LNCaP clone FGC (cell line): ENCODE measurements at regions not wholly inside any gene's neighbourhood (a gene's known extent, or its start where the extent isn't known, plus 50 kb on each side); places are given as distances from the start of the nearest gene placed in this dataset.

Source experiments
- DNase-seq: peaks from one replicate; pipeline ENCODE4 v3.0.0-alpha.2; 2011; ENCODE audit warnings: low read depth
- H3K4me3 ChIP-seq: 2 replicates; pipeline ENCODE4 v1.5.1; 2011; ENCODE audit warnings: mild to moderate bottlenecking, low read depth, low read length, control low read depth
- TF ChIP-seq, protein P1 (sequence below): IDR thresholded peaks from 2 replicates; pipeline ENCODE4 v1.5.1; 2012; ENCODE audit warnings: mild to moderate bottlenecking; ENCODE audit not compliant: control insufficient read depth, insufficient read depth; ENCODE audit errors: extremely low read depth

DNA sequence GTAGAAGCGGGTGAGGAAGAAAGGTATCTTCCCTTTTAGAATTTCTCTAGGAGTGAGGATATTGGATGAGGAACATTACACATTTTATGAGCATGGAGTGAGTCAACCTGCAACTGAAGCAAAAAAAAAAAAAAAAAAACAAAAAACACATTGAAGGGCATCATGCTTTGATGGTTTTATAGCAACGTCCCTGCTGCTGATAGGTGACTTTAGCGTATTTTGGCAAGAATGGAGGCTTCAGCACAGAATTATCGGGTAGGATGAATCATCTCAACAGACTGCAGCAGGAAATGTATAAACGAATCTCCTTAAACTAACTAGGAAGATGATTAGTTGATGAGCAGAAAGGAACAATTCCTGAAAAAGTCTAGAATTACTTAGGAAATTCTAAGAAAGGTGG, 1359.6 kb upstream of the ATXN8OS start:
- no peak overlapping the region for H3K4me3 ChIP-seq
- TF ChIP-seq, protein P1, sequence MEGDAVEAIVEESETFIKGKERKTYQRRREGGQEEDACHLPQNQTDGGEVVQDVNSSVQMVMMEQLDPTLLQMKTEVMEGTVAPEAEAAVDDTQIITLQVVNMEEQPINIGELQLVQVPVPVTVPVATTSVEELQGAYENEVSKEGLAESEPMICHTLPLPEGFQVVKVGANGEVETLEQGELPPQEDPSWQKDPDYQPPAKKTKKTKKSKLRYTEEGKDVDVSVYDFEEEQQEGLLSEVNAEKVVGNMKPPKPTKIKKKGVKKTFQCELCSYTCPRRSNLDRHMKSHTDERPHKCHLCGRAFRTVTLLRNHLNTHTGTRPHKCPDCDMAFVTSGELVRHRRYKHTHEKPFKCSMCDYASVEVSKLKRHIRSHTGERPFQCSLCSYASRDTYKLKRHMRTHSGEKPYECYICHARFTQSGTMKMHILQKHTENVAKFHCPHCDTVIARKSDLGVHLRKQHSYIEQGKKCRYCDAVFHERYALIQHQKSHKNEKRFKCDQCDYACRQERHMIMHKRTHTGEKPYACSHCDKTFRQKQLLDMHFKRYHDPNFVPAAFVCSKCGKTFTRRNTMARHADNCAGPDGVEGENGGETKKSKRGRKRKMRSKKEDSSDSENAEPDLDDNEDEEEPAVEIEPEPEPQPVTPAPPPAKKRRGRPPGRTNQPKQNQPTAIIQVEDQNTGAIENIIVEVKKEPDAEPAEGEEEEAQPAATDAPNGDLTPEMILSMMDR, result no peak
- no peak for DNase-seq

DNA sequence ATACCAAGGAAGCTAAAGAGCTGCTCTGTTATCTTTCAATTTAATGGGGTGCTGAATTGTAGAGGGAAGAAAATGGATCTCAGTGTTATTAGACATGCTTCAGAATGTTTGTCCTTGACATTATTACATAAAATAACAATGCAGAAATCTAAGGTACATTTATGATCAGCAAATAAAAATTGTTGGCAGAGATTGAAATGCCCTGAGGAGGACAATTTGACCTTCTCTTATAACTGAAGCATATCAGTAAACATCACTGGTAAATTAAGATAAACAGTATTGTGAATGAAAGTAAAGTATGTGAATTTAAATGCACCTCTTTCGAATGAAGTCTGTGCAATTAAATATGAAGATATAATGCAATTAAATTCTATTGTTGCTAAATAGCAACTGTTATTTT, 1362.1 kb upstream of the ATXN8OS start:
- no peak overlapping the region for H3K4me3 ChIP-seq
- peak; percentile 37 for DNase-seq
- TF ChIP-seq, protein P1, result no peak

DNA sequence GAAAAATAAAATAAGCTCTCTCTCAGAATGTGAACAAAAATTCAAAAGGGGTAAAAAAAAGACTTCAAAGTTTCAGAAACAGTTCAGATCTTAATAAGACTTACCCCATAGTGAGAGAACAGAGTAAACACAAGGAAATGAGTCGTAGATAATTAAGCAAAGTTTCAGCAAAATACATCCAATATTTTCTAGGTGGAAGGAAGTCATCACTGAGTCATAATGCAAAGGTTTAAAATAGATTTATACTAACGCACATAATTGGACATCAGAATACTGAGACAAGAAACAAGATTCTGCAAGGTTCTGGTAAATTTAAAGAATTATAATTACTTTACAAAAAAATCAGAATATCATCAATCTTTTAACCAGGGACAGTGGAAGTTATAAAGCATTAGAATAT, 1370.7 kb upstream of the ATXN8OS start:
- DNase-seq, result no peak
- TF ChIP-seq, protein P1, result no peak
- no peak overlapping the region for H3K4me3 ChIP-seq

DNA sequence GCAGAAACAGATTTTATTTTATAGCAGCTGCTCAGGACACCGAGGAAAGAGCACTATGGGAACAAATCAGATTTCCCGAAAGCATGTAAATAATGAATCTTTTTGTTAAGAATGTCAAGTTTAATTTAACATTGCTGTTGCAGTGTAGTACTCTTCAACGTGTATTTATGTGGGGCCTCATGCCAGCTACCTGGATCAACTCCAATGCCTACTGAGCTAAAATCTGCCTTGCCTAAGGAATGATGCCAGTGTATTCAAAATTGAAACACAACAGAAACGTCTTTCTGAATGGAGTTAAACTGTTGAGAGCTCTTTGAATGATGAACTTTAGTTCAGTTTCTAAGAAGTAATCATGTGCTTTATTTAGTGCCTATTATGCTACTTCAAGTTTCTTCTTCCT, 1379.8 kb upstream of the ATXN8OS start:
- TF ChIP-seq, protein P1, result no peak
- H3K4me3 ChIP-seq, result no peak overlapping the region
- no peak for DNase-seq

DNA sequence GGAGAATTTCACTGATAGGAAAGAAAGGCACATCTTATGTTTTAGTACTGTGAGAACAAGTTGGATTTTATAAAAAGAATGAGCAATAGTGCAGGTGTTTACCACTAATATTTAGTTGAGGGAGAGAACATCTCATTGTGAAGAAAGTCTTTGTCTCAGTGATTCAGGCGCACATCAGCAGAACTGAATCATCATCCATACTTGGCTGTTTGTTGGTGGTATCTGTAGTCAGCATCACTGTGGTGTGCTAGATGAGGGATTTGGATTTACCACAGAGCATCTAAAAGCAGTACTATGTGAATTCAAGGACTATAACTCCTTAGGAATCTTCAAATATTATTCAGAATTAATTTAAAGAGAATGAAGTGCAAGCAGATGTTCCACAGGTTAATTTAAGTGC, 1380.5 kb upstream of the ATXN8OS start:
- DNase-seq, result no peak
- no peak overlapping the region for H3K4me3 ChIP-seq
- TF ChIP-seq, protein P1, result no peak

DNA sequence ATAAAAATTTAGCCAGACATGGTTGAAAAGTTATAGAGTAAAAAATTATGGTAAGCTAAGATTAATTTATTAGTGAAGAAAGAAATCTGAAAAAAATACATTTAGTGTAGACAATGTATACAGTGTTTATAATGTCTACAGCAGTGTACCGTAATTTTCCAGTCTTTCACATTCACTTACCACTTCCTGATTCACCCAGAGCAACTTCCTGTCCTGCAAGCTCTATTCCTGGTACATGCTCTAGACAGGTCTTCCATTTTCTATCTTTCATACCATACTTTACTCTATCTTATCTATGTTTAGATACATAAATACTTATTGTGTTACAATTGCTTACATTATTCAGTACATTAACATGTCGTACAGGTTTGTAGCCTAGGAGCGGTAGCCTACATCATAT, 1387.8 kb upstream of the ATXN8OS start:
- DNase-seq, result no peak
- no peak overlapping the region for H3K4me3 ChIP-seq
- TF ChIP-seq, protein P1, result no peak

DNA sequence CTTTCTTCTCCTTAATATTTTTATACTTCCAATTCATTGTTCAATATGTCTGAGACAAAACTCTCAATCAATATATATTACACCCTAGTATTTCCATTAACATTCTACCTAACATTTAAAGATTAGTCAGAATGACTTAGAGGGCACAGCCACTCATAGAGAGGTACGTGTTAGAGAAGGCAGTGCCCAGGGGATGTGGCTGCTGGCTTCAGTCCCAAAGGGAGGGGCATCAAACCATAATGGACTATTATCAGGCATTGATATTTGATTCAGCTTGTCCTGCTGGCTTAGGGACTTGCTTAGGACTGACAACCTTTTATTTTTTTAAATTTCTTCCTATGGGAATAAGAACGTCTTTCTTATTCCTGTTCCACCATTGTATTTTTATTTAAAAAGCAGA, 1392.0 kb upstream of the ATXN8OS start:
- TF ChIP-seq, protein P1, result no peak
- H3K4me3 ChIP-seq, result no peak overlapping the region
- DNase-seq, result no peak
